ENCODE measurements at regions not wholly inside any gene's neighbourhood (a gene's known extent, or its start where the extent isn't known, plus 50 kb on each side); places are given as distances from the start of the nearest gene placed in this dataset.
"Not testable (repeated sequence)": the region's sequence is repeated elsewhere in the genome, so short reads cannot be mapped to it uniquely, and the experiment has no call there.

- not testable (repeated sequence) for TF ChIP-seq CTCF (IDR thresholded peaks at IDR 0.05 in 2 of 3, conservative IDR thresholded peaks at IDR 0.05 in 1 of 3; ENCODE audit: control insufficient read depth in 2 of 3, extremely low read depth in 1 of 3, insufficient read depth in 1 of 3, low read depth in 3 of 3, low read length in 3 of 3); PKNOX1 (IDR thresholded peaks at IDR 0.05); BRCA1 (IDR thresholded peaks at IDR 0.05; ENCODE audit: low read depth, low read length); YY1 (IDR thresholded peaks at IDR 0.05; ENCODE audit: low read depth, low read length); MLLT1 (IDR thresholded peaks at IDR 0.05); ZZZ3 (IDR thresholded peaks at IDR 0.05; ENCODE audit: control insufficient read depth, insufficient read length, low read depth); TAF1 (IDR thresholded peaks at IDR 0.05; ENCODE audit: borderline replicate concordance, low read depth, low read length); ASH2L (IDR thresholded peaks at IDR 0.05; ENCODE audit: borderline replicate concordance, low read depth); ZBTB4 (CRISPR knock-in tag; IDR thresholded peaks at IDR 0.05)
Observed at GRCh38 chr13:33358076-33358475, 72.5 kb upstream of the STARD13 start.

Data from GM12878 (cell line).